Suprapubic skin (tissue), 3 donors: ENCODE measurements at regions not wholly inside any gene's neighbourhood (a gene's known extent, or its start where the extent isn't known, plus 50 kb on each side); places are given as distances from the start of the nearest gene placed in this dataset.

ENCODE experiments used
- CTCF ChIP-seq, 2 donors: fragments of 200-600 bp in 1 of 2; fragments of 450-650 bp in 1 of 2; sonication (generic) in 1 of 2; IDR thresholded peaks; one replicate each; pipeline ENCODE4 v1.5.1; 2016 to 2019; ENCODE audit warnings: antibody characterized with exemption in 2 of 2, mild to moderate bottlenecking in 1 of 2, moderate library complexity in 1 of 2
- POLR2AphosphoS5 ChIP-seq, 3 donors: sonication (generic); formaldehyde crosslinking; IDR thresholded peaks; one replicate each; pipeline ENCODE4 v1.6.1; 2017; ENCODE audit warnings: antibody characterized with exemption in 3 of 3

- TF ChIP-seq CTCF (IDR thresholded peaks at IDR 0.05), result no peak
- TF ChIP-seq POLR2AphosphoS5 (IDR thresholded peaks at IDR 0.05), result no peak
Observed at GRCh38 chr3:194955546-194955945, 269.9 kb downstream of the FAM43A start.
